Mesenteric fat pad (tissue), 1 donor: ENCODE measurements at regions not wholly inside any gene's neighbourhood (a gene's known extent, or its start where the extent isn't known, plus 50 kb on each side); places are given as distances from the start of the nearest gene placed in this dataset.

Source experiments
- DNase-seq: peaks from one replicate; pipeline ENCODE4 v3.0.0-alpha.2; 2020; ENCODE audit warnings: low spot score
- donor health status: DM: yes; HTN: yes; CAD: no.

DNA sequence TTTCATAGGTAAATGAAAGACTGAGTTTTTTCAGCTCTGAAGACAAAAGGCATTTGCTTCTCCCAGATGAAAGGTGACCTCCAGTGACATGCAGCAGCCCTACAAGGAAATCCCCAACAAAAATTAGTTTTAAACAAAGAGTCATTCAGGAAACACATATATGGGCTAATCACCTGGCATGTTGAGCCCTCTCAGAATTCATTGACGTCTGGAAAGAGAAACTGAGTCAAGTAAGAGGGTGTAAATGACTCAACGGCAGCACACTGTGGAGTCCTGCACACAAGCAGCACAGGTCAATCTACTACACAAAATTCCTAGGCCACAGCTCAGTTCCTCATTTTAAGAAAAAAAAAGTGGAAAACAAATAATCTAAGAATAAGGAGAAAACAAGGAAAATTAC, 592.3 kb downstream of the EPHA7 start:
- DNase-seq, result no peak

DNA sequence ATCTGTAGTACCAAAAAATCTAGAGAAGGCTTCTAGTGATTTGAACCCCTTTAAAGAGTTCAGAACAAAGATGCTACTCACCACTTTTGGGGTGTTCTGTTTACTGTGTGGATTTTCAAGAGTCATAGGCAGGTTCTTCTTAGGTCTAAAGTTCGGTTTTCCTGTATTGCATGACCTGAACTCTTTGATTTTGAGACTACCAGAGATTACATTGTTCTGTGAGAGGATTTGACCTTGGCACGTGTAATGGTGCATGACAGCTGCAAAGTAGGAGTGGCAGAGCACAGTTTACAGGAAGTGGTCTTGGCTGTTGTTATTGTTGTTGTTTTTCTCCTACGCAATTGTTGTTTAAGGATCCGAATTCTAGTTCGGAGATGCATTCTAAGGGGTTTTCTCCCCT, 592.7 kb downstream of the EPHA7 start:
- DNase-seq, result no peak

- DNase-seq, result no peak
These were observed 597.1 kb downstream of the EPHA7 start for GRCh38 chr6:92822222-92822621.

DNA sequence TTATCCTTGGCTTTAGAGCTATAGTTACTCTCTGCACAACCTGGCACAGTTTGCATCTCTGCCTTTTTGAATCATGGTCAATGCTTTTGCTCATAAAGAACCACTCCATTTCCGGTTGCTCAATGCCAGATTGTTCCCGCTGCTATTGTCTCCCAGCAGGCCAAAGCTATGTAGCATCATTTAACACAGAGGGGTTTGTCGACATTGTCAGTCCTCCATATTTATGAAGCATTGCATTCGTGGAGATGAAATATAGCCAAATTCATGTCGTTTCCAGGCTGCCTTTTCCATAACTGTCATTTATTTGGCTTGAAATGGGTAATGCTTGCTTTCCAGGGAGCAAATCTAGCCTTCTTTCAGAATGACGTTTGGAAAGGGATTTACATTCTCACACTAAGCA, 598.8 kb downstream of the EPHA7 start:
- DNase-seq, result no peak

DNA sequence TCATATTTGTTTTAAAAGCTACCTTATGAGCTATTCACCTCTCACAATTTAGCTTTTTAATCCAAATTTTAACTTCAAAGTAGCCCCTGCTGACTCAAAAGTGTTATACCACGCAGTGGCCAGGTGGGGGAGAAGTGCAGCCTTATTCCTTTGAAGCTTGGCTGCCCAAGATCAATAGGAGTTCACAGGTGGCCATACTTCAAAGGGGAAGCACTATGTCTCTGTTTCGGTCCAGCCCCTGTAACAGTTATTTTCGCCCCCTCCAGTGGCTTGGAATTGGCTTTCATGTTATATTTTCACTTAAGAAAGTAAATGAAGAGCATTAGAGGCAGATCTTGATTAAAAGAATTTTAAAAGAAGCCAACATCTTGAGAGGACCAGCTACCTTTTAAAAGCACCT, 608.4 kb downstream of the EPHA7 start:
- no peak for DNase-seq

DNA sequence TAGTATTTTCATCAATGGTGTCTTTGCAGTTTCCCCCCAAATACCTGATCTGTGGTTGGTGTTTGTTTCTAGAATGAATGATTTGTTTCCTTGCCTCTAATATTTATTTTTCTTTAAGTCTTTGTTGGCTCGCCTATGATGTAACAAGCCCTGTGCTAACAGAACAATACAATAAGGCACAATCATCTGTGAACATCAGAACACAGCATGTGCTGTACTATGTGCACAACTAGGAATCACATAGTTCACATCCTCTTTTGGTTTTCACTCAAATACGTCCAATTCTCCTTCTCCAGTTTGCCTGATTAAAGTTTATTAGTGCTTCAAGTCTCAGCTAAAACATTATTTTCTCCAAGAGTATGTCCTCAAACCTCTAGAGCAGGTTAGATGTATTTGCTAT, 613.1 kb downstream of the EPHA7 start:
- DNase-seq, result no peak

- no peak for DNase-seq
These were observed 628.0 kb downstream of the EPHA7 start for GRCh38 chr6:92791403-92791802.

- DNase-seq, result no peak
These were observed 629.0 kb downstream of the EPHA7 start for GRCh38 chr6:92790381-92790780.

- no peak for DNase-seq
These were observed 635.1 kb downstream of the EPHA7 start for GRCh38 chr6:92784235-92784634.

DNA sequence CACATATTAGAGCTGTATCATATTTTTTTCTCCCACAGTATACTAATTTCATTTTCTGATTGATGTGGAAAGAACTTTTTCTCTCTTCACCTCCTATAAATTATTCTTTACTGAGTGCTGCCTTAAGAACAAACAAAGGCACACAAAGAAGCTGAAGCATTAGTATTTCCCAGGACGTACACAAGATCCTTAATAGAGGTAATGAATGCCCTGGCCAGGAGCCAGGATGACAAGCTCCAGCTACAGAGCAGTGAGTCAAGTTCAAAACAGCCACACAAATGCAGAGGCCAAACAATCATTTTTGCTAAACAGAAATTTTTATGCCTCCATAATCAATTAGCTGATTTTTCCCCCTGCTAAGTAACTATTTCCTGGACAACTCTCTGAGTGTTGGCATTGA, 639.6 kb downstream of the EPHA7 start:
- no peak for DNase-seq

- no peak for DNase-seq
These were observed 642.1 kb downstream of the EPHA7 start for GRCh38 chr6:92777146-92777740.

DNA sequence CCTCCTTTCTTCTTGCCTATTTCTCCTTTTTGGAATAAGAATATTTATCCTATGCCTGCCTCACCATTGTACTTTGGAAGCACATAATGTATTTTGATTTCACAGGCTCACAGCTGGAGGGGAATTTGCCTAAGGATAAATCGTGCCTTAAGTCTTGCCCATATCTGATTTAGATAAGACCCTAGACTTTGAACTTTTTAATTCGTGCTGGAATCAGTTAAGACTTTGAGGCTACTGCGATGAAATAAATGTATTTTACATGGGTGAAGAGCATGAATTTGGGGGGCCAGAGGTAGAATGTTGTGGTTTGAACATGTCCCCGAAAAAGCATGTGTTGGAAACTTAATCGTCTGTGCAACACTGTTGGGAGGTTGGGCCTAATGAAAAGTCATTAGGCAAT, 648.8 kb downstream of the EPHA7 start:
- DNase-seq, result no peak

DNA sequence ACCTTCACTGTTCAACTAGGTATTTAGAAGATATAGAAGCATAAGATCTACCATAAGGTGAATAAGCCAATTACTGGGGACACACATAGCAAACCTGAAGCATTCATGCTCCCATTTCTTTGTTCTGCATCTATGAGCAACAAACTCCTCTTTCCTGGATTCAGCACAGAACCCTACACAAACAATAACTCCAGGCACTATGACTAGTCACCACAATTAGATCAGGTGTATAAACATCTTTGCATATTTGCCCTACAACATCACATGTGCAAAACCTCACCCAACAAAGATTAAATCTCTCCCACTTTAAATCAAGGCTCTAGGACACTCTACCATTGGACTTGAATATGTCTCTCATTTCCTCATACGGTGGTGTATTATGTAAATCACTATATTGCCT, 652.3 kb downstream of the EPHA7 start:
- DNase-seq, result no peak

- DNase-seq, result no peak
These were observed 655.7 kb downstream of the EPHA7 start for GRCh38 chr6:92763680-92764079.

DNA sequence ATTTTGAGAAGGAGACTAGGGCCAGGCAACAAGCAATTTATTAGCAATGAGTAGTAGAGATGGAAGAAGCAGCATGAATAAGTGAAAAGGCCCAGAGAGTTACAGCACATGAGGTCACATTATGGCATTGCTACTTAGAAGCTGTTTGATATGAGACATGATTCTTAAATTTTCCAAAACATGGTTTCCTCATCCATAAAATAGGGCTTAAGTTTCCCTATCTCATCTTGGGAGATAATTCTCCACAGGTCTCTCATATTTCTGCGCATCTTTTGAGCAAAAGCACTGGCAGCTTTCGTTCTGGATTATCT, 656.1 kb downstream of the EPHA7 start:
- DNase-seq, result no peak

GRCh38 chr6:92762443-92763273, 656.7 kb downstream of the EPHA7 start:
- no peak for DNase-seq

DNA sequence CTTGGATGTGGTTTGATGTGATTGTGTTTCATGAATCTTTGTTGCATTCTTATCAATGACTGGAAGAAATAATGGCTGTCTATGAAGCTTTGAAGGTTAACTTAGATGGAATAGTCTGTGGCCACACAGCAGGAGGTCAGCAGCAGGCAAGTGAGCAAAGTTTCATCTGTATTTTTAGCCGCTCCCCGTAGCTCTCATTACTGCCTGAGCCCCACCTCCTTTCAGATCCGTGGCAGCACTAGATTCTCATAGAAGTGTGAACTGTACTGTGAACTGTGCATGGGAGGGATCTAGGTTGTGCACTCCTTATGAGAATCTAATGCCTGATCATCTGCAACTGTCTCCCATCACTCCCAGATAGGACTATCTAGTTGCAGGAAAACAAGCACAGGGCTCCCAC, 660.2 kb downstream of the EPHA7 start:
- DNase-seq, result no peak

GRCh38 chr6:92757925-92758324, 661.4 kb downstream of the EPHA7 start:
- no peak for DNase-seq

- DNase-seq, result no peak
These were observed 662.4 kb downstream of the EPHA7 start for GRCh38 chr6:92756912-92757311.

GRCh38 chr6:92753956-92754355, 665.4 kb downstream of the EPHA7 start:
- DNase-seq, result no peak

DNA sequence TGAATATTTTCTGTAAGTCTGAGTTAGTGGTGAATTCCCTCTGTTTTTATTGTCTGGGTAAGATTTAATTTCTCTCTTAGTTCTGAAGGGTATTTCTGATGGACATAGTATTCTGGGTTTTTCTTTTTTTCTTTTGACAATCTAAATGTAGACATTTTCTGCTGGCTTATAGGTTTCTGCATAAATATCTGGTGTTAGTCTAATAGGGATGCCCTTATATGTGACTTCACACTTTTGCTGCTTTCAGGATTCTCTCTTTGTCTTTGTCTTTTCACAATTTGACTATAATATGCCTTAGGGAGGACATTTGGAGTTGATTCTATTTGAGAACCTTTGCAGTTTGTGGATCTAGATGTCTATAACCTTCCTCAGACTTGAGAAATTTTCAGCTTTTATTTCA, 667.2 kb downstream of the EPHA7 start:
- DNase-seq, result no peak

DNA sequence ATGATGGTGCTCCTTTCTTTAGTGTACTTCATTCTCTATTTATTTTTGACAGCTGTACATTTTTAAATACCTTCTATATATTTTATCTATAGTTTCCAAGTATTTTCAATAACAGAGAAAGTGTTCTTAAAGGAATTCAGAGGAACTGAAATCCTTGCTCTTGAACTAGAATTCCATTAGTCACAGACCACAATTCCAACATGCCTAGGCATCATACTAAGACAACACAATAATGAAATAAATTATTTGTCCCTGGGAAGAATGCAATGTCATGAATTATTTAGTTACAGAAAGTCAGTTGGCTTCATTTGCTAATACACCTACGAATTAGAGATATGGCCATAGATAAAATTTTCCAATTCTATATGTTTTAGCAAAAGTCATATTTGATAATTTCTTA, 671.2 kb downstream of the EPHA7 start:
- no peak for DNase-seq

- no peak for DNase-seq
These were observed 681.4 kb downstream of the EPHA7 start for GRCh38 chr6:92737983-92738382.
